ENCODE measurements at regions not wholly inside any gene's neighbourhood (a gene's known extent, or its start where the extent isn't known, plus 50 kb on each side); places are given as distances from the start of the nearest gene placed in this dataset.

DNA sequence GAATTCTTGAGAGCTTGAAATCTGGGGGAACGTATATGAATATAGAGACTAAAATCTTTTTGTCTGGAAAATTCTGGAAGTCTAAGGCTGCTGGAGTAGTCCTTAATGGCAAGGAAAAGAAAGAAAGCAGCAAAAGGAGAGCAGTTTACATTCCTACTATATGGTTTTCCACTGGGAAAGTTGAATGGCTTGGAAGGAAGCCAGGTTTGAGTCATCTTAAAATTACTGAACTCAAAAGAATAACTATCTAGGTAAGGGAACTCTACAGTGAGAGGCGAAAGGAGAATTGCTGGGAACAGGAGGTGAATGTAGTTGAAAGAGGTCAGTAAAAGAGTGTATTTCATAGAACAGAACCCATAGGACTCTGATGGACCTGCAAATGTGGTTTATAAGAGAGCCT is 258.1 kb upstream of the EDIL3 start:
- TF ChIP-seq POLR2A (IDR thresholded peaks at IDR 0.05): no peak
- TF ChIP-seq, protein P1, sequence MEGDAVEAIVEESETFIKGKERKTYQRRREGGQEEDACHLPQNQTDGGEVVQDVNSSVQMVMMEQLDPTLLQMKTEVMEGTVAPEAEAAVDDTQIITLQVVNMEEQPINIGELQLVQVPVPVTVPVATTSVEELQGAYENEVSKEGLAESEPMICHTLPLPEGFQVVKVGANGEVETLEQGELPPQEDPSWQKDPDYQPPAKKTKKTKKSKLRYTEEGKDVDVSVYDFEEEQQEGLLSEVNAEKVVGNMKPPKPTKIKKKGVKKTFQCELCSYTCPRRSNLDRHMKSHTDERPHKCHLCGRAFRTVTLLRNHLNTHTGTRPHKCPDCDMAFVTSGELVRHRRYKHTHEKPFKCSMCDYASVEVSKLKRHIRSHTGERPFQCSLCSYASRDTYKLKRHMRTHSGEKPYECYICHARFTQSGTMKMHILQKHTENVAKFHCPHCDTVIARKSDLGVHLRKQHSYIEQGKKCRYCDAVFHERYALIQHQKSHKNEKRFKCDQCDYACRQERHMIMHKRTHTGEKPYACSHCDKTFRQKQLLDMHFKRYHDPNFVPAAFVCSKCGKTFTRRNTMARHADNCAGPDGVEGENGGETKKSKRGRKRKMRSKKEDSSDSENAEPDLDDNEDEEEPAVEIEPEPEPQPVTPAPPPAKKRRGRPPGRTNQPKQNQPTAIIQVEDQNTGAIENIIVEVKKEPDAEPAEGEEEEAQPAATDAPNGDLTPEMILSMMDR (IDR thresholded peaks at IDR 0.05): no peak
